CD4-positive, alpha-beta T cell (primary cell): ENCODE measurements at regions not wholly inside any gene's neighbourhood (a gene's known extent, or its start where the extent isn't known, plus 50 kb on each side); places are given as distances from the start of the nearest gene placed in this dataset.

Source experiments
- ATAC-seq: fragments of 200-7000 bp; cut with Tn5 transposase; one replicate; pipeline ENCODE4 v1.10.0; 2022; ENCODE audit warnings: mild to moderate bottlenecking; ENCODE audit not compliant: poor library complexity
- CTCF ChIA-PET: fragments of 350-600 bp; sonication (Branson Sonifier 250); formaldehyde crosslinking; loops from one replicate; lab custom pipeline; 2021; ENCODE audit warnings: antibody characterized with exemption, inconsistent platforms; lab: Charles Lee
- POLR2A ChIA-PET: fragments of 350-600 bp; sonication (Branson Sonifier 250); formaldehyde crosslinking; loops from one replicate; lab custom pipeline; 2021; ENCODE audit warnings: antibody characterized with exemption, inconsistent platforms; lab: Charles Lee
- DNase-seq, 14 experiments: peaks; one replicate each; pipeline ENCODE4 v3.0.0-alpha.2; 2013 to 2020; ENCODE audit warnings: mixed read lengths in 2 of 14
- H3K27ac ChIP-seq, 2 donors: one replicate each; pipeline versions ENCODE4 v1.5.1 to v1.7.0; 2013; ENCODE audit warnings: low read length in 2 of 2, low read depth in 1 of 2, mild to moderate bottlenecking in 1 of 2
- H3K27me3 ChIP-seq, 2 experiments: 1 replicate in 1 of 2; 2 replicates in 1 of 2; pipeline versions ENCODE4 v1.6.1 to v1.7.0; 2013; ENCODE audit warnings: low read length in 2 of 2, control low read depth in 1 of 2, mild to moderate bottlenecking in 1 of 2, moderate library complexity in 1 of 2; ENCODE audit not compliant: insufficient read depth in 2 of 2, control insufficient read depth in 1 of 2
- H3K36me3 ChIP-seq: one replicate; pipeline ENCODE4 v1.6.1; 2013; ENCODE audit warnings: low read length, control low read depth; ENCODE audit not compliant: insufficient read depth
- H3K4me1 ChIP-seq: one replicate; pipeline ENCODE4 v1.6.1; 2013; ENCODE audit warnings: low read length, control low read depth; ENCODE audit not compliant: insufficient read depth
- H3K4me3 ChIP-seq: one replicate; pipeline ENCODE4 v1.5.1; 2013; ENCODE audit warnings: mild to moderate bottlenecking, low read length, moderate library complexity
- H3K9me3 ChIP-seq, 2 experiments: 1 replicate in 1 of 2; 2 replicates in 1 of 2; pipeline versions ENCODE4 v1.6.1 to v1.7.0; 2013; ENCODE audit warnings: low read length in 2 of 2, mild to moderate bottlenecking in 2 of 2, control low read depth in 1 of 2, moderate library complexity in 1 of 2; ENCODE audit not compliant: control insufficient read depth in 1 of 2, insufficient read depth in 1 of 2
- H3K27ac Mint-ChIP-seq: one replicate; pipeline ENCODE4 v1.8.0; 2020; ENCODE audit warnings: mixed read lengths
- H3K27me3 Mint-ChIP-seq: one replicate; pipeline ENCODE4 v1.8.0; 2021; ENCODE audit warnings: mixed read lengths
- H3K36me3 Mint-ChIP-seq: one replicate; pipeline ENCODE4 v1.8.0; 2021; ENCODE audit warnings: low read depth, mixed read lengths
- H3K4me1 Mint-ChIP-seq: one replicate; pipeline ENCODE4 v1.8.0; 2021; ENCODE audit warnings: low read depth, mixed read lengths
- H3K4me3 Mint-ChIP-seq: one replicate; pipeline ENCODE4 v1.8.0; 2020; ENCODE audit warnings: mild to moderate bottlenecking, mixed read lengths
- H3K9me3 Mint-ChIP-seq: one replicate; pipeline ENCODE4 v1.8.0; 2020; ENCODE audit warnings: mixed read lengths
- CTCF ChIP-seq: fragments of 200-600 bp; IDR thresholded peaks from one replicate; pipeline ENCODE4 v1.8.0; 2022; ENCODE audit warnings: antibody characterized with exemption, mild to moderate bottlenecking
- intact Hi-C, 2 experiments: fragments of 100-400 bp; cut with DNase I in 1 of 2; cut with micrococcal nuclease in 1 of 2; formaldehyde crosslinking; loops; one replicate each; pipeline versions ENCODE4 v1.15.1 to v1.9.0; 2023 to 2025; cut with DNase I, micrococcal nuclease

DNA sequence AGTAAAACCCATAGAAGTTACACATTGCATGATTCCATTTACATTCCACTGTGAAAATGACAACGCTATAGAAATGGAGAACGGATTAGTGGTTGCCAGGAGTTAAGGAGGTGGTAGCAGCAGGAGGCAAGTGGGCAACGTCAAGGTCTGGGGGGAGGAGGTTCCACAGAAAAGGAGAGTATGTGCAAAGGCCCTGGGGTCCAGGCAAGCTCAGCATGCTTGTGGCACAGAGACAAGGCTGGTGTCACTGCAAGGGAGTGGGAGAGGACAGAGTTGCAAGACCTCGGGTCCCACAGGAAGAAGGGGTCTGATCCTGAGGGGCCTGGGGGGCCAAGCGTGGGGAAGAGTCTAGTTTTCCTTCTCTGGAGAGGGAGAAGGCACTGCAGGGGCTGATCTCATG is 240.8 kb downstream of the MN1 start:
- DNase-seq (no peak), ATAC-seq (no peak)
- Histone ChIP-seq H3K4me1 (no peaks in the 10 kb centered on the region), H3K36me3 (no peaks in the 10 kb centered on the region), H3K27ac (no peak overlapping the region), H3K9me3 (peaks cover 0 to 17% of the 10 kb centered on the region in 2 experiments), H3K4me3 (no peak overlapping the region), H3K27me3 (no peaks in the 10 kb centered on the region)
- intact Hi-C loops: no loop called here
- H3K27me3 Mint-ChIP-seq: peaks cover 7% of the 10 kb centered on the region
- TF ChIP-seq CTCF: no peak
- H3K36me3 Mint-ChIP-seq: no peaks in the 10 kb centered on the region
- H3K4me3 Mint-ChIP-seq: no peak overlapping the region
- ChIA-PET POLR2A (no interaction called here), CTCF (no interaction called here)
- H3K4me1 Mint-ChIP-seq: no peaks in the 10 kb centered on the region
- no peak overlapping the region for H3K27ac Mint-ChIP-seq
- no peaks in the 10 kb centered on the region for H3K9me3 Mint-ChIP-seq

- Mint-ChIP-seq H3K9me3 (no peaks in the 10 kb centered on the region), H3K4me1 (no peaks in the 10 kb centered on the region), H3K27ac (no peak overlapping the region), H3K27me3 (peaks cover 7% of the 10 kb centered on the region), H3K4me3 (no peak overlapping the region), H3K36me3 (no peaks in the 10 kb centered on the region)
- Histone ChIP-seq H3K4me1 (no peaks in the 10 kb centered on the region), H3K27ac (no peak overlapping the region), H3K4me3 (no peak overlapping the region), H3K27me3 (no peaks in the 10 kb centered on the region), H3K9me3 (peaks cover 0 to 17% of the 10 kb centered on the region in 2 experiments), H3K36me3 (no peaks in the 10 kb centered on the region)
- ChIA-PET CTCF (no interaction called here), POLR2A (no interaction called here)
- no peak for DNase-seq
- intact Hi-C loops: no loop called here
- no peak for ATAC-seq
- no peak for TF ChIP-seq CTCF
Observed at GRCh38 chr22:27561286-27561904, 240.2 kb downstream of the MN1 start.

GRCh38 chr22:27564806-27565205 is 236.8 kb downstream of the MN1 start:
- ChIA-PET CTCF (no interaction called here), POLR2A (no interaction called here)
- Histone ChIP-seq H3K9me3 (peaks cover 0 to 17% of the 10 kb centered on the region in 2 experiments), H3K27me3 (no peaks in the 10 kb centered on the region), H3K4me1 (no peaks in the 10 kb centered on the region), H3K27ac (no peak overlapping the region), H3K36me3 (no peaks in the 10 kb centered on the region), H3K4me3 (no peak overlapping the region)
- no peak for DNase-seq
- no peak for TF ChIP-seq CTCF
- ATAC-seq: no peak
- Mint-ChIP-seq H3K4me3 (no peak overlapping the region), H3K27me3 (peaks cover 19% of the 10 kb centered on the region), H3K9me3 (no peaks in the 10 kb centered on the region), H3K4me1 (no peaks in the 10 kb centered on the region), H3K36me3 (no peaks in the 10 kb centered on the region), H3K27ac (no peak overlapping the region)
- intact Hi-C loops: no loop called here
